Stimulated activated naive CD8-positive, alpha-beta T cell treated with anti-CD3 and anti-CD28 coated beads, Interleukin-15, amount 100 ng/mL, for 72 hours (primary cell): ENCODE measurements at regions not wholly inside any gene's neighbourhood (a gene's known extent, or its start where the extent isn't known, plus 50 kb on each side); places are given as distances from the start of the nearest gene placed in this dataset.

ENCODE experiments used
- ATAC-seq: fragments of 150-1000 bp; cut with Tn5 transposase; 2 replicates; pipeline ENCODE4 v1.10.0; 2021; ENCODE audit warnings: mild to moderate bottlenecking, moderate library complexity
- DNase-seq, 2 donors: peaks; one replicate each; pipeline ENCODE4 v3.0.0; 2021 to 2022
- H3K27ac Mint-ChIP-seq, 2 donors: one replicate each; pipeline ENCODE4 v1.8.0; 2022; ENCODE audit warnings: mild to moderate bottlenecking in 2 of 2, mixed read lengths in 2 of 2, moderate library complexity in 2 of 2
- H3K27me3 Mint-ChIP-seq: one replicate; pipeline ENCODE4 v1.8.0; 2022; ENCODE audit warnings: mixed read lengths
- H3K4me1 Mint-ChIP-seq: one replicate; pipeline ENCODE4 v1.8.0; 2022; ENCODE audit warnings: mild to moderate bottlenecking, mixed read lengths
- H3K4me3 Mint-ChIP-seq, 2 donors: one replicate each; pipeline ENCODE4 v1.8.0; 2022; ENCODE audit warnings: mild to moderate bottlenecking in 2 of 2, mixed read lengths in 2 of 2, moderate library complexity in 1 of 2
- H3K9me3 Mint-ChIP-seq, 2 donors: one replicate each; pipeline ENCODE4 v1.8.0; 2022; ENCODE audit warnings: mixed read lengths in 2 of 2

- ATAC-seq: no peak
- Mint-ChIP-seq H3K27ac (no peak overlapping the region), H3K27me3 (no peaks in the 10 kb centered on the region), H3K9me3 (no peaks in the 10 kb centered on the region), H3K4me3 (no peak overlapping the region), H3K4me1 (peaks cover 3% of the 10 kb centered on the region)
- no peak for DNase-seq
Observed at GRCh38 chr18:44521668-44522022, 159.0 kb upstream of the SETBP1 start.

GRCh38 chr18:44526705-44527415 lies 153.8 kb upstream of the SETBP1 start:
- H3K27me3 Mint-ChIP-seq: no peaks in the 10 kb centered on the region
- peaks cover 11% of the 10 kb centered on the region for H3K4me1 Mint-ChIP-seq
- DNase-seq (no peak), ATAC-seq (peak; percentile 49)
- H3K4me3 Mint-ChIP-seq: no peak overlapping the region
- H3K9me3 Mint-ChIP-seq: no peaks in the 10 kb centered on the region
- H3K27ac Mint-ChIP-seq: no peak overlapping the region

- Mint-ChIP-seq H3K27me3 (peaks cover 8% of the 10 kb centered on the region), H3K9me3 (no peaks in the 10 kb centered on the region), H3K4me3 (no peak overlapping the region), H3K27ac (no peak overlapping the region), H3K4me1 (no peaks in the 10 kb centered on the region)
- DNase-seq (no peak), ATAC-seq (no peak)
Observed at GRCh38 chr18:44533071-44533470, 147.6 kb upstream of the SETBP1 start.

GRCh38 chr18:44536046-44536445 lies 144.6 kb upstream of the SETBP1 start:
- no peak for ATAC-seq
- H3K4me3 Mint-ChIP-seq: no peak overlapping the region
- H3K27ac Mint-ChIP-seq: no peak overlapping the region
- no peaks in the 10 kb centered on the region for H3K4me1 Mint-ChIP-seq
- no peaks in the 10 kb centered on the region for H3K9me3 Mint-ChIP-seq
- H3K27me3 Mint-ChIP-seq: peaks cover 8% of the 10 kb centered on the region
- no peak for DNase-seq

GRCh38 chr18:44536619-44537018 lies 144.1 kb upstream of the SETBP1 start:
- peaks cover 8% of the 10 kb centered on the region for H3K27me3 Mint-ChIP-seq
- H3K27ac Mint-ChIP-seq: no peak overlapping the region
- H3K4me3 Mint-ChIP-seq: no peak overlapping the region
- no peaks in the 10 kb centered on the region for H3K4me1 Mint-ChIP-seq
- DNase-seq: no peak
- ATAC-seq: no peak
- no peaks in the 10 kb centered on the region for H3K9me3 Mint-ChIP-seq

GRCh38 chr18:44537526-44537925 lies 143.2 kb upstream of the SETBP1 start:
- DNase-seq: no peak
- H3K27ac Mint-ChIP-seq: no peak overlapping the region

GRCh38 chr18:44539926-44540325 lies 140.8 kb upstream of the SETBP1 start:
- DNase-seq (no peak), ATAC-seq (no peak)
- no peak overlapping the region for H3K4me3 Mint-ChIP-seq
- H3K27me3 Mint-ChIP-seq: peaks cover 4% of the 10 kb centered on the region
- H3K27ac Mint-ChIP-seq: no peak overlapping the region
- no peaks in the 10 kb centered on the region for H3K4me1 Mint-ChIP-seq
- H3K9me3 Mint-ChIP-seq: no peaks in the 10 kb centered on the region

More at GRCh38 chr18:44537526-44537925, 143.2 kb upstream of the SETBP1 start:
- Mint-ChIP-seq H3K27me3 (peaks cover 8% of the 10 kb centered on the region), H3K4me1 (no peaks in the 10 kb centered on the region), H3K9me3 (no peaks in the 10 kb centered on the region), H3K4me3 (no peak overlapping the region)
- ATAC-seq: no peak

GRCh38 chr18:44541159-44541558 lies 139.5 kb upstream of the SETBP1 start:
- ATAC-seq (no peak), DNase-seq (no peak)
- Mint-ChIP-seq H3K27ac (no peak overlapping the region), H3K4me1 (no peaks in the 10 kb centered on the region), H3K4me3 (no peak overlapping the region), H3K27me3 (no peaks in the 10 kb centered on the region), H3K9me3 (no peaks in the 10 kb centered on the region)

- ATAC-seq (no peak), DNase-seq (no peak)
- Mint-ChIP-seq H3K4me3 (no peak overlapping the region), H3K27ac (no peak overlapping the region), H3K27me3 (no peaks in the 10 kb centered on the region), H3K9me3 (no peaks in the 10 kb centered on the region), H3K4me1 (no peaks in the 10 kb centered on the region)
Observed at GRCh38 chr18:44541781-44542180, 138.9 kb upstream of the SETBP1 start.

GRCh38 chr18:44543387-44543786 lies 137.3 kb upstream of the SETBP1 start:
- H3K27ac Mint-ChIP-seq: no peak overlapping the region
- ATAC-seq (no peak), DNase-seq (no peak)
- no peaks in the 10 kb centered on the region for H3K9me3 Mint-ChIP-seq
- H3K4me1 Mint-ChIP-seq: peaks cover 1% of the 10 kb centered on the region
- no peaks in the 10 kb centered on the region for H3K27me3 Mint-ChIP-seq
- H3K4me3 Mint-ChIP-seq: no peak overlapping the region

GRCh38 chr18:44545359-44545985 lies 135.2 kb upstream of the SETBP1 start:
- DNase-seq (no peak), ATAC-seq (peak; percentile 43)
- H3K27me3 Mint-ChIP-seq: no peaks in the 10 kb centered on the region
- no peak overlapping the region for H3K27ac Mint-ChIP-seq
- no peaks in the 10 kb centered on the region for H3K9me3 Mint-ChIP-seq
- peaks cover 17% of the 10 kb centered on the region for H3K4me1 Mint-ChIP-seq
- no peak overlapping the region for H3K4me3 Mint-ChIP-seq

GRCh38 chr18:44546954-44547353 lies 133.7 kb upstream of the SETBP1 start:
- Mint-ChIP-seq H3K4me1 (peaks cover 17% of the 10 kb centered on the region), H3K9me3 (no peaks in the 10 kb centered on the region), H3K27me3 (no peaks in the 10 kb centered on the region), H3K27ac (no peak overlapping the region), H3K4me3 (no peak overlapping the region)
- ATAC-seq (no peak), DNase-seq (no peak)

GRCh38 chr18:44548291-44549221 lies 132.1 kb upstream of the SETBP1 start:
- ATAC-seq (no peak), DNase-seq (no peak)
- no peaks in the 10 kb centered on the region for H3K27me3 Mint-ChIP-seq
- no peak overlapping the region for H3K4me3 Mint-ChIP-seq
- H3K4me1 Mint-ChIP-seq: peaks cover 17% of the 10 kb centered on the region
- peak overlapping the region in 1 of 2 donors; percentile 4 for H3K27ac Mint-ChIP-seq
- H3K9me3 Mint-ChIP-seq: no peaks in the 10 kb centered on the region

- no peak overlapping the region for H3K27ac Mint-ChIP-seq
- ATAC-seq (no peak), DNase-seq (no peak)
Observed at GRCh38 chr18:44552706-44553105, 128.0 kb upstream of the SETBP1 start.

GRCh38 chr18:44556296-44556695 lies 124.4 kb upstream of the SETBP1 start:
- H3K4me3 Mint-ChIP-seq: no peak overlapping the region
- no peak overlapping the region for H3K27ac Mint-ChIP-seq
- H3K9me3 Mint-ChIP-seq: no peaks in the 10 kb centered on the region

More at GRCh38 chr18:44552706-44553105, 128.0 kb upstream of the SETBP1 start:
- no peaks in the 10 kb centered on the region for H3K27me3 Mint-ChIP-seq
- H3K4me1 Mint-ChIP-seq: peaks cover 17% of the 10 kb centered on the region
- H3K9me3 Mint-ChIP-seq: no peaks in the 10 kb centered on the region
- H3K4me3 Mint-ChIP-seq: no peak overlapping the region

GRCh38 chr18:44557616-44558151 lies 123.0 kb upstream of the SETBP1 start:
- Mint-ChIP-seq H3K4me3 (no peak overlapping the region), H3K27ac (no peak overlapping the region), H3K27me3 (no peaks in the 10 kb centered on the region), H3K9me3 (no peaks in the 10 kb centered on the region), H3K4me1 (no peaks in the 10 kb centered on the region)
- ATAC-seq: no peak
- DNase-seq: no peak

More at GRCh38 chr18:44556296-44556695, 124.4 kb upstream of the SETBP1 start:
- DNase-seq: no peak
- ATAC-seq: peak; percentile 20
- no peaks in the 10 kb centered on the region for H3K4me1 Mint-ChIP-seq
- H3K27me3 Mint-ChIP-seq: no peaks in the 10 kb centered on the region
